NB4 (cell line): ENCODE measurements at regions not wholly inside any gene's neighbourhood (a gene's known extent, or its start where the extent isn't known, plus 50 kb on each side); places are given as distances from the start of the nearest gene placed in this dataset.

Source experiments
- CTCF ChIP-seq: IDR thresholded peaks from one replicate; pipeline ENCODE4 v1.5.1; 2012; ENCODE audit warnings: low read depth, low read length
- MYC ChIP-seq: IDR thresholded peaks from 2 replicates; pipeline ENCODE4 v1.6.1; 2011; ENCODE audit warnings: low read depth, low read length

- TF ChIP-seq CTCF (no peak), MYC (no peak)
Measured at GRCh38 chrX:99384594-99385374, 1025.3 kb downstream of the PCDH19 start.
